ENCODE measurements at regions not wholly inside any gene's neighbourhood (a gene's known extent, or its start where the extent isn't known, plus 50 kb on each side); places are given as distances from the start of the nearest gene placed in this dataset.

GRCh38 chr14:88998027-88998426 lies 173.6 kb downstream of the TTC8 start:
- TF ChIP-seq CTCF (IDR thresholded peaks at IDR 0.05) = no peak
- no peak for TF ChIP-seq POLR2AphosphoS5 (IDR thresholded peaks at IDR 0.05)
- TF ChIP-seq POLR2A (IDR thresholded peaks at IDR 0.05; ENCODE audit: low read depth) = no peak
- no peak for TF ChIP-seq EP300 (IDR thresholded peaks at IDR 0.05)

All from esophagus muscularis mucosa (tissue), 4 donors.